ENCODE measurements at regions not wholly inside any gene's neighbourhood (a gene's known extent, or its start where the extent isn't known, plus 50 kb on each side); places are given as distances from the start of the nearest gene placed in this dataset.

GRCh38 chr3:73255609-73256029 is 194.2 kb downstream of the EBLN2 start:
- ChIA-PET CTCF (no interaction called here), POLR2A (ENCODE audit: unreplicated experiment) (no interaction called here)
- intact Hi-C loops (cut with micrococcal nuclease) (no loop called here), in situ Hi-C loops (cut with MboI; ENCODE audit: low sequenced_read_pairs) (loop anchor here (25.0 kb wide), 1 partner anchor 107 kb away; no protein-coding TSS in a partner anchor), dilution Hi-C loops (cut with HindIII; ENCODE audit: low sequenced_read_pairs, unreplicated experiment) (no loop called here)
- H3K4me2 ChIP-seq (ENCODE audit: low read depth, low read length), result no peak overlapping the region
- no peak overlapping the region for H4K8ac ChIP-seq (ENCODE audit: low read depth in 2 of 2, low read length in 2 of 2)
- H3K9me3 ChIP-seq (ENCODE audit: control insufficient read depth, insufficient read depth, low read length), result no peaks in the 10 kb centered on the region
- no peaks in the 10 kb centered on the region for H3K79me1 ChIP-seq (ENCODE audit: low read depth in 1 of 2, low read length in 2 of 2)
- H3K36me3 ChIP-seq (ENCODE audit: control insufficient read depth, insufficient read depth, low read length), result no peaks in the 10 kb centered on the region
- H3K18ac ChIP-seq (ENCODE audit: low read depth, low read length), result no peak overlapping the region
- H2BK120ac ChIP-seq (ENCODE audit: low read depth, low read length), result no peak overlapping the region
- H3K27ac ChIP-seq (ENCODE audit: insufficient read depth, low read length), result no peak overlapping the region
- H2AK5ac ChIP-seq (ENCODE audit: low read depth, low read length), result no peak overlapping the region
- no peak overlapping the region for H4K91ac ChIP-seq (ENCODE audit: insufficient read depth, low read depth, low read length)
- no CpG with 5 or more reads among the region's 5 CpGs for WGBS, 2 experiments (ENCODE audit: extremely low coverage in 2 of 2, insufficient read length in 1 of 2)
- H2BK15ac ChIP-seq (ENCODE audit: low read depth, low read length), result no peak overlapping the region
- H4K5ac ChIP-seq (ENCODE audit: low read depth, low read length), result no peak overlapping the region
- peaks cover 2% of the 10 kb centered on the region; the same call in 1 of the 2 replicates for H3K27me3 ChIP-seq (ENCODE audit: control insufficient read depth, insufficient read depth, low read length)
- no peaks in the 10 kb centered on the region for H3K4me1 ChIP-seq (ENCODE audit: control insufficient read depth, insufficient read depth, low read length)
- no peak overlapping the region for H2AK9ac ChIP-seq (replicated peaks; ENCODE audit: low read depth, low read length, poor library complexity)
- no peak overlapping the region for H3K9ac ChIP-seq (ENCODE audit: low read depth, low read length)
- ATAC-seq (ENCODE audit: low read depth) (no peak), DNase-seq (peak; percentile 66)
- no peak overlapping the region for H3K14ac ChIP-seq (replicated peaks; ENCODE audit: low read depth, low read length)
- no peak overlapping the region for H2BK5ac ChIP-seq (ENCODE audit: low read depth, low read length, poor library complexity, severe bottlenecking)
- H3K9me1 ChIP-seq (ENCODE audit: insufficient read depth, low read length), result no peaks in the 10 kb centered on the region
- BruUV-seq (replicated peaks), result no TSS peak
- H2AFZ ChIP-seq (replicated peaks; ENCODE audit: low read length, poor library complexity), result no peak overlapping the region
- no peak overlapping the region for H3K4me3 ChIP-seq (ENCODE audit: insufficient read depth, low read depth, low read length)
- no peak overlapping the region for H3K56ac ChIP-seq (ENCODE audit: extremely low read depth, insufficient read depth, low read length)
- no peak overlapping the region for H3K4ac ChIP-seq (ENCODE audit: low read depth, low read length)
- TF ChIP-seq FOS (IDR thresholded peaks at IDR 0.05; ENCODE audit: low read depth, low read length), result no peak
- no peak for TF ChIP-seq MAFK (IDR thresholded peaks at IDR 0.05; ENCODE audit: low read depth, low read length)
- TF ChIP-seq BHLHE40 (IDR thresholded peaks at IDR 0.05; ENCODE audit: low read depth, low read length), result no peak
- TF ChIP-seq NFE2L2 (IDR thresholded peaks at IDR 0.05; ENCODE audit: low read depth, low read length), result no peak
- TF ChIP-seq SMC3 (IDR thresholded peaks at IDR 0.05; ENCODE audit: low read depth, low read length), result no peak
- no peak for TF ChIP-seq CEBPB (IDR thresholded peaks at IDR 0.05; ENCODE audit: low read depth, low read length)
- no peak for TF ChIP-seq ELK1 (IDR thresholded peaks at IDR 0.05; ENCODE audit: borderline replicate concordance, low read depth, low read length)
- no peak for TF ChIP-seq CHD1 (IDR thresholded peaks at IDR 0.05; ENCODE audit: low read depth, low read length)
- no peak for TF ChIP-seq RCOR1 (IDR thresholded peaks at IDR 0.05; ENCODE audit: insufficient replicate concordance, low read length)
- TF ChIP-seq RAD21 (IDR thresholded peaks at IDR 0.05; ENCODE audit: low read length), result no peak
- TF ChIP-seq USF2 (IDR thresholded peaks at IDR 0.05; ENCODE audit: low read depth, low read length), result no peak
- no peak for TF ChIP-seq MXI1 (IDR thresholded peaks at IDR 0.05; ENCODE audit: borderline replicate concordance, low read depth, low read length)
- TF ChIP-seq RFX5 (IDR thresholded peaks at IDR 0.05; ENCODE audit: low read depth, low read length), result no peak
- H3K23ac ChIP-seq (ENCODE audit: low read depth, low read length), result no peak overlapping the region
- H2BK20ac ChIP-seq (ENCODE audit: low read depth, low read length), result no peak overlapping the region
- no peaks in the 10 kb centered on the region for H4K20me1 ChIP-seq (ENCODE audit: insufficient read depth, low read length)
